ENCODE measurements at regions not wholly inside any gene's neighbourhood (a gene's known extent, or its start where the extent isn't known, plus 50 kb on each side); places are given as distances from the start of the nearest gene placed in this dataset.

DNA sequence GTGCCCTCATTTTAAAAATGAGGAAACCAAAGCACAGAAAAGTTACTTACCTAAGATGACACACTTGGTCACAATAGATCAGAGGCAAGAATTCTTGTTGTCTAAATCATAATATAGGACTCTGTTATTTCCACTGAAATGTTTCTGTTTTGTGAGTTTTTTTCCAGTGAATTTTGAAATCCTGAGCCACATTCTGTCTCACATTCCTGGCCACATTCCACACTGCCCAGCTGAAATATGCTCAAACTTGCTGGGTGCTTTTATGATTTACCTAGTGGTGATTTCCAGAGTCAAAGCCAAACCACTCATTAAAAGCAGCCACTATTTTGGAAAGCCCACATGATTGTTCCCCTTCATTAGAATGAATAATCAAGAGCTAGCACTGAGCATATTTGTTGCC, 82.3 kb upstream of the NPHP3 start:
- no peak overlapping the region for H3K4me3 ChIP-seq
- no peak overlapping the region for H2AFZ ChIP-seq
- H3K9ac ChIP-seq, result no peak overlapping the region
- H3K27me3 ChIP-seq (replicated peaks; ENCODE audit: insufficient read depth), result no peaks in the 10 kb centered on the region
- no peak for TF ChIP-seq EZH2phosphoT487 (IDR thresholded peaks at IDR 0.05; ENCODE audit: insufficient read depth, low read depth)
- no peak for TF ChIP-seq EZH2 (IDR thresholded peaks at IDR 0.05; ENCODE audit: insufficient read depth, poor library complexity, severe bottlenecking)
- DNase-seq, result peak; percentile 66
- no peak overlapping the region for H3K4me2 ChIP-seq (ENCODE audit: unreplicated experiment)
- peaks cover 16% of the 10 kb centered on the region for H3K4me1 ChIP-seq (ENCODE audit: insufficient read depth)
- no peaks in the 10 kb centered on the region for H3K79me2 ChIP-seq (ENCODE audit: insufficient read depth)
- in situ Hi-C loops (cut with MboI), result no loop called here
- no peaks in the 10 kb centered on the region for H3K9me3 ChIP-seq (ENCODE audit: low read depth)
- H4K20me1 ChIP-seq (ENCODE audit: insufficient read depth), result no peaks in the 10 kb centered on the region
- no peaks in the 10 kb centered on the region for H3F3A ChIP-seq (ENCODE audit: insufficient read depth)
- no peak overlapping the region; the same call in 1 of the 2 replicates for H3K27ac ChIP-seq
- H3K9me2 ChIP-seq (ENCODE audit: insufficient read depth), result no peaks in the 10 kb centered on the region
- no peaks in the 10 kb centered on the region for H3K36me3 ChIP-seq (ENCODE audit: low read depth)

DNA sequence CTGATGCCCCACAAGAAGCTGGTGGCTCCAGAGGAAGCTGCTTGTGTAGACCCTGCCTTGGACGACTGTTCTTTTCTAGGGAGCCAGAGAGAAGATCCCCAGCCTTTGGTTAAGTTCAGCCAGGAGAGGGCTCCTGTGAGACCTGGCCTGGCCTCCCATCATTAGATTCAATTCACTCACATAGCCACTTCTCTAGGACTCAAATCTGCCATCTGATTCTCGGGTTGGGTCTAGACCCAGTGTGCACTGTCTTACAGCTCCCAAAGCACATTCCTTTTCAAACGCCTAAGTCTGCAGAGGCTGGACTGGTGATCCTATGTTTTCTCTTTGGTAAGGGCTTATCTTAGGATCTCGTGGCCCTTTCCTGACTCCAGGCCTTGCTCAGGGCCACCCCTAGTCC, 81.7 kb upstream of the NPHP3 start:
- Histone ChIP-seq H3K9me3 (ENCODE audit: low read depth) (no peaks in the 10 kb centered on the region), H3K4me3 (no peak overlapping the region), H3K4me2 (ENCODE audit: unreplicated experiment) (no peak overlapping the region), H3F3A (ENCODE audit: insufficient read depth) (no peaks in the 10 kb centered on the region), H2AFZ (no peak overlapping the region), H4K20me1 (ENCODE audit: insufficient read depth) (no peaks in the 10 kb centered on the region), H3K36me3 (ENCODE audit: low read depth) (no peaks in the 10 kb centered on the region), H3K4me1 (ENCODE audit: insufficient read depth) (peaks cover 16% of the 10 kb centered on the region), H3K79me2 (ENCODE audit: insufficient read depth) (no peaks in the 10 kb centered on the region), H3K9me2 (ENCODE audit: insufficient read depth) (no peaks in the 10 kb centered on the region), H3K27ac (no peak overlapping the region), H3K9ac (no peak overlapping the region), H3K27me3 (replicated peaks; ENCODE audit: insufficient read depth) (no peaks in the 10 kb centered on the region)
- 17 to 19% methylated on average over 4 of the region's 4 CpGs for whole genome bisulfite sequencing, 2 experiments (ENCODE audit: low coverage in 1 of 2, low lambda C conversion rate in 2 of 2, missing lambda C conversion rate in 2 of 2)
- TF ChIP-seq EZH2phosphoT487 (IDR thresholded peaks at IDR 0.05; ENCODE audit: insufficient read depth, low read depth), result no peak
- DNase-seq, result no peak
- in situ Hi-C loops (cut with MboI), result no loop called here

DNA sequence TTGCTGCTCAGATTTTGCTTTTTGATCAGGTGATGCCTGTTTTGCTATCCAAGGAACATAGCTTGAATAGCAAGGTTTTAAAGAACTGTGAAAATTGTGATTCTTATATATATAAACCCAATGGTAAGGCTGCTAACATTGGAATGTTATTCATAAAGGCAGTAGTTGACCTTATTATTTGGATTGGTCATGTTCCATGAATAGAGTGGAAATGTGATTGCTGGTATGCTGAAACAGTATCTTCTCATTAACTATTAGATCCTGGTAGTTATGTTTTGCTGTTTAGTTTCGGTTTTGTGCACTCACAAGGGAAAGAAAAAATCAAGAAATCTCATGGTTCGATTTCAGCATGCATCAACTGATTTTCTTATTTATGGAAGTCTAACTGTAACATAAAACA, 78.7 kb upstream of the NPHP3 start:
- TF ChIP-seq EZH2phosphoT487 (IDR thresholded peaks at IDR 0.05; ENCODE audit: insufficient read depth, low read depth) (no peak), EZH2 (IDR thresholded peaks at IDR 0.05; ENCODE audit: insufficient read depth, poor library complexity, severe bottlenecking) (no peak)
- Histone ChIP-seq H3K4me2 (ENCODE audit: unreplicated experiment) (no peak overlapping the region), H3F3A (ENCODE audit: insufficient read depth) (no peaks in the 10 kb centered on the region), H3K27ac (no peak overlapping the region), H3K79me2 (ENCODE audit: insufficient read depth) (no peaks in the 10 kb centered on the region), H3K9ac (no peak overlapping the region), H2AFZ (no peak overlapping the region), H3K9me2 (ENCODE audit: insufficient read depth) (no peaks in the 10 kb centered on the region), H3K9me3 (ENCODE audit: low read depth) (no peaks in the 10 kb centered on the region), H3K27me3 (replicated peaks; ENCODE audit: insufficient read depth) (no peaks in the 10 kb centered on the region), H3K4me1 (ENCODE audit: insufficient read depth) (peaks cover 16% of the 10 kb centered on the region), H3K36me3 (ENCODE audit: low read depth) (no peaks in the 10 kb centered on the region), H4K20me1 (ENCODE audit: insufficient read depth) (no peaks in the 10 kb centered on the region), H3K4me3 (no peak overlapping the region)
- 22 to 33% methylated on average over 2 of the region's 2 CpGs for WGBS, 2 experiments (ENCODE audit: low coverage in 1 of 2, low lambda C conversion rate in 2 of 2, missing lambda C conversion rate in 2 of 2)
- DNase-seq, result no peak
- in situ Hi-C loops (cut with MboI), result no loop called here

DNA sequence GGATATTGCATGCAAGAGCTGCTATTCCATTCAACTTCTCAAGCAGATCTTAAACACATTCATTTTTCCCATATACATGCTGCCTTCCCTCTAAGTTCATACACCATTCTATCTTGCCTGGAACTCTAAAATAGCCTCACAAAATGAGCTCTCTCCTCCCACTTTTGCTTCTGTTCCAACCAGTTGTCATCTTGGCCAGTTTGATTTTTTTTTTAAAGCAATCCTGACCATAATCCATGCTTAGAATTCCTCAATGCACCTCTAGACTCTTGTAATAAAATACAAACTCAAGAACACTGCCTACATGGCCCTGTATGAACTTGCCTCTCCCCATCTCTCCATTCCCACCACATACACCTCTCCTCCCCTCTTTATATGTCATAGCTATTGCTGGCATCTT, 68.6 kb upstream of the NPHP3 start:
- no peaks in the 10 kb centered on the region for H4K20me1 ChIP-seq (ENCODE audit: insufficient read depth)
- H3K9me3 ChIP-seq (ENCODE audit: low read depth), result no peaks in the 10 kb centered on the region
- no peaks in the 10 kb centered on the region for H3K79me2 ChIP-seq (ENCODE audit: insufficient read depth)
- in situ Hi-C loops (cut with MboI), result no loop called here
- no peaks in the 10 kb centered on the region for H3K36me3 ChIP-seq (ENCODE audit: low read depth)
- H3F3A ChIP-seq (ENCODE audit: insufficient read depth), result peaks cover 4% of the 10 kb centered on the region; the same call in 1 of the 2 replicates
- no peak overlapping the region for H3K4me2 ChIP-seq (ENCODE audit: unreplicated experiment)
- no peaks in the 10 kb centered on the region; the same call in 1 of the 2 replicates for H3K27me3 ChIP-seq (replicated peaks; ENCODE audit: insufficient read depth)
- no peak overlapping the region for H3K9ac ChIP-seq
- TF ChIP-seq EZH2 (IDR thresholded peaks at IDR 0.05; ENCODE audit: insufficient read depth, poor library complexity, severe bottlenecking) (no peak), EZH2phosphoT487 (IDR thresholded peaks at IDR 0.05; ENCODE audit: insufficient read depth, low read depth) (no peak)
- no peak overlapping the region for H2AFZ ChIP-seq
- no peak overlapping the region for H3K27ac ChIP-seq
- no peak overlapping the region for H3K4me3 ChIP-seq
- DNase-seq, result no peak
- no peaks in the 10 kb centered on the region for H3K9me2 ChIP-seq (ENCODE audit: insufficient read depth)
- H3K4me1 ChIP-seq (ENCODE audit: insufficient read depth), result peaks cover 14% of the 10 kb centered on the region

DNA sequence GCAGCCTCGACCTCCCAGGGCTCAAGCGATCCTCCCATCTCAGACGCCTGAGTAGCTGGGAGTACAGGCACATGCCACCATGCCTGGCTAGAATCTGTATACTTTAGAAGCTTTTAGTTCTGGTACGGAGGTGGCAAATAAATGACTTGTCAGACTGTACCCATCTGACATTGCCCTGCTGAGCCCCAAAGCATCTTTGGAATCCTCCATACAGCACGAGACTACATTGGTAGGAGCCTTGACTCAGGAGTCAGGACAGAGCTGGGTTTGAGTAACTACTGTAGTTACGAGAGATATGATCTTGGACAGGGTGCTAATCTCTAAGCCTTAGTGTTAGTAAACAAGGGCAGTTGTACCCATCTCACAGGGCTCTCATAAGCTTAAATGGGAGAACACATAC, 67.8 kb upstream of the NPHP3 start:
- no peaks in the 10 kb centered on the region for H4K20me1 ChIP-seq (ENCODE audit: insufficient read depth)
- H3K4me2 ChIP-seq (ENCODE audit: unreplicated experiment), result no peak overlapping the region
- no peak for DNase-seq
- H3K4me1 ChIP-seq (ENCODE audit: insufficient read depth), result peaks cover 21% of the 10 kb centered on the region
- TF ChIP-seq EZH2phosphoT487 (IDR thresholded peaks at IDR 0.05; ENCODE audit: insufficient read depth, low read depth) (no peak), EZH2 (IDR thresholded peaks at IDR 0.05; ENCODE audit: insufficient read depth, poor library complexity, severe bottlenecking) (no peak)
- peaks cover 11% of the 10 kb centered on the region for H3F3A ChIP-seq (ENCODE audit: insufficient read depth)
- no peaks in the 10 kb centered on the region for H3K36me3 ChIP-seq (ENCODE audit: low read depth)
- no peak overlapping the region for H3K9ac ChIP-seq
- H2AFZ ChIP-seq, result no peak overlapping the region
- H3K27ac ChIP-seq, result no peak overlapping the region
- H3K79me2 ChIP-seq (ENCODE audit: insufficient read depth), result no peaks in the 10 kb centered on the region
- WGBS, 2 experiments (ENCODE audit: low coverage in 1 of 2, low lambda C conversion rate in 2 of 2, missing lambda C conversion rate in 2 of 2), result 48 to 52% methylated on average over 6 of the region's 6 CpGs
- no peaks in the 10 kb centered on the region; the same call in 1 of the 2 replicates for H3K27me3 ChIP-seq (replicated peaks; ENCODE audit: insufficient read depth)
- no peak overlapping the region for H3K4me3 ChIP-seq
- H3K9me3 ChIP-seq (ENCODE audit: low read depth), result no peaks in the 10 kb centered on the region
- in situ Hi-C loops (cut with MboI), result no loop called here
- H3K9me2 ChIP-seq (ENCODE audit: insufficient read depth), result no peaks in the 10 kb centered on the region
